GM15510 (cell line): ENCODE measurements at regions not wholly inside any gene's neighbourhood (a gene's known extent, or its start where the extent isn't known, plus 50 kb on each side); places are given as distances from the start of the nearest gene placed in this dataset.

Experiments used
- POLR2A ChIP-seq: IDR thresholded peaks from 3 replicates; pipeline ENCODE4 v1.6.1; 2011; ENCODE audit warnings: borderline replicate concordance; ENCODE audit not compliant: insufficient read length; ENCODE audit errors: extremely low read depth

DNA sequence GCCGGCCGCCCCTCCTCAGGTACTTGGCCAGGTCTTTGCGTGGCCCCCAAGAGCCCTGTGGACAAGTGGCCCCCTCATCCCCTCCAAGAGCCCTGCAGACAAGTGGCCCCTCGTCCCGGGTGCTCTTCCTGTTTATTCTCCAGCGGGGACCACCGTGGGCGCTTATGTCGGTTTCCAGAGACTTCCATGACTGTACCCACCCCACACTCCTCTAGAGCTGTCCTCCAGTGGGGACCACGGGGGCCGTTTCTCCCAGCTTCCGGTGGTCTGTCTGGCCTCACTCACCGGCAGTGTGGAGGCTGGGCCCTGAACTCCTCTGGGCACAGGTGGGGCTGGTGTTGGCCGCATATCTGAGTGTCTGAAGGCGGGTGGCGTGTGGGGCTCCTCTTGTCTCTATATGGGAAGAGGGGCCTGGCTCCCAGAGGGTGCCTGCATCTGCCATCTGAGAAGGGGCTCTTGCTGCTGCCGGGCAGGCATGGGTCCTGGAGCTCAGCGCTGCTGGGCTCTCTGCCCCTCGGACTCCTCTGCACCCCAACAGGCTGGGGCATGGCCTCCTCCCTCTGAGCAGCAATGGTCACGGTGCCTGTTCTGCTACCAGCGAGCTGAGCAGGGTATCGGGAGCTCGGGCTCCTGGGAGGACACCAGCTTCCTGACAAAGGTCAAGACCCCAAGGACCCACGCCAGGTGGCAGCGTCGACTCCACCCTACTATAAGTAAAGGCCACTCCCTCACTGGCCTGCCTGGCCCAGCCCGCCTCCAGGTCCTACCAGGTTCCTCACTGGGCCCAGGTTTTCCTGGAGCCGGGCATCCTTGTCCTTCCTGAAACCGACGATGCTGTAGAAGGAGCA lies 1264.3 kb downstream of the BRD1 start:
- no peak for TF ChIP-seq POLR2A

DNA sequence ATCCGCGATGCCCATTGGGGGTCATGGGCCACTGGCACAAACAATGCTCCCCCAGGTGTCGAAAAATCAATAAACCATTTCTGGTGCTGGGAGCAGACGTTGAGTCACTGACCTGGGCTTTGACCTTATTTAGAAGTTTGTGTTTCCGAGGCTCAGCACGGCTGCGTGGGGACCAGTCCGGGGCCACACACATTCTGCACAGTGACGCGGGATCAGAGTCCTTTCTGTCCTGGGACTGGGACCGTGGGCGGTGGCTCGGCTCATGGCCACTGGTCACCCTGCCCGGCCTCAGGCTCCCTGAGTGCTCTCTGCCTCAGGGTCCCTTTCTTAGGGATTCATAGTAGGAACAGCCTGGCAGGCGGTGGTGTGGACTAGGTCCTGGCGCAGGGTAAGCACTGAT lies 1266.0 kb downstream of the BRD1 start:
- TF ChIP-seq POLR2A: no peak

DNA sequence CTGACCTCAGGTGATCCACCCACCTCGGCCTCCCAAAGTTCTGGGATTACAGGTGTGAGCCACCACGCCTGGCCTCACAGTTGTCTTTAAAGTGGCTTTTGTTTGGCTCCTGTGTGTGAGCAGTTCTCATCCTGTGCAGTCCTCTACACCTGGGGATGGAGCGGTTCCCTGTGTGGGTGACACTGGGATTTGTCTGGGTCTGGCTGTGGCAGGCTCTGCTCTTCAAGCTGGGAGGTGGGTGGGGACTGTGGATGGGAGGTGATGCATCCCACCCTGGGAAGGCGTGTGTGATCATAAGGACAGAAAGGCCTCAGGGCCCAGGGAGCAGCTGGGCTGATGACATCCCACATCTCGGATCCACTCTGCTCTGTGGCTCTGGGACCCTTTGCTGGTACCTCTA lies 1266.8 kb downstream of the BRD1 start:
- no peak for TF ChIP-seq POLR2A

DNA sequence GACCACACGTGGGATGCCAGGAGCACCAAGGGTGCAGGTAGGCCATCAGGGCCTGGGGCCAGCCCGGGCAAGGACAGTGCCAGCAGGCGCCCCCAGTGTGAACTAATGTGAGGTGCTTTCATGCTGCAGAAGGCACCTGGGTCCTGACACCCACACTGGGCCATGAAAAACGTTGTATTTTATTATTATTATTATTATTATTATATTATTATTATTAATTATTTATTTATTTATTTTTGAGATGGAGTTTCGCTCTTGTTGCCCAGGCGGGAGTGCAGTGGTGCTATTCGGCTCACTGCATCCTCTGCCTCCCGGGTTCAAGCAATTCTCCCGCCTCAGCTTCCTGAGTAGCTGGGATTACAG lies 1267.3 kb downstream of the BRD1 start:
- TF ChIP-seq POLR2A: no peak

DNA sequence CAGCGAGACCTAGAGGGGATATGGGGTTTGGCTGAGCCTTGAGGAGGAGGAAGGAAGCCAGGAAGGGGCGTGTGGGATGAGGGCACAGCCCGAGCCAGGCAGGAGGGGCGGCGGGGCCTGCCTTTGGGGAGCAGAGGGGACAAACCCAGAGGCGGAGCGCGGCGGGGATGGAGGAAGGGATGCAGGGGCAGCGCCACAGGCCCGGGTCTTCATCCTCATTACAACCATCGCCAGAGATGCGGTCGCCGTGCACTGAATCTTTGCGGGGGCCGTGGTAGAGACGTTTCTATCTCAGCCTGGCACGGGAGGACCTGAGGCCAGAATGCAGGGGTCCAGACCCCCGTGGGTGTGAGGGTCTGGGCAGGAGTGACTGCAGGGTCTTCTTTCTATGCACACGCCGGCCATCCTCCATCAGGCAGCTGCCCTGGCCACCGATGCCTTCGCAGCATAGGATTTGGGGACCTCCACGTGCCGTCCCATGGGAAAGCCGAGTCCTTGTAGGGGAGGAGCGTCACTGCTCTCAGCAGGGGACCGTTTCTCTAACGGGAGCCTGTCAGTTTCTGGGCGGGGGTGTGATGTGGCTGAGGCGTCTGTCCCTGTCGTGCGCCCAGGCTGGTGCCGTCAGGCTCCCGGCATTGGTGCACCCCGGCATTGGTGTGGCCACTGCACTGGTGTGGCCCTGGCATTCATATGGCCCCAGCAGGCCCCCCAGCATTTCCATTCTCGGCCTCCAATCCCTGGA lies 1267.9 kb downstream of the BRD1 start:
- no peak for TF ChIP-seq POLR2A

DNA sequence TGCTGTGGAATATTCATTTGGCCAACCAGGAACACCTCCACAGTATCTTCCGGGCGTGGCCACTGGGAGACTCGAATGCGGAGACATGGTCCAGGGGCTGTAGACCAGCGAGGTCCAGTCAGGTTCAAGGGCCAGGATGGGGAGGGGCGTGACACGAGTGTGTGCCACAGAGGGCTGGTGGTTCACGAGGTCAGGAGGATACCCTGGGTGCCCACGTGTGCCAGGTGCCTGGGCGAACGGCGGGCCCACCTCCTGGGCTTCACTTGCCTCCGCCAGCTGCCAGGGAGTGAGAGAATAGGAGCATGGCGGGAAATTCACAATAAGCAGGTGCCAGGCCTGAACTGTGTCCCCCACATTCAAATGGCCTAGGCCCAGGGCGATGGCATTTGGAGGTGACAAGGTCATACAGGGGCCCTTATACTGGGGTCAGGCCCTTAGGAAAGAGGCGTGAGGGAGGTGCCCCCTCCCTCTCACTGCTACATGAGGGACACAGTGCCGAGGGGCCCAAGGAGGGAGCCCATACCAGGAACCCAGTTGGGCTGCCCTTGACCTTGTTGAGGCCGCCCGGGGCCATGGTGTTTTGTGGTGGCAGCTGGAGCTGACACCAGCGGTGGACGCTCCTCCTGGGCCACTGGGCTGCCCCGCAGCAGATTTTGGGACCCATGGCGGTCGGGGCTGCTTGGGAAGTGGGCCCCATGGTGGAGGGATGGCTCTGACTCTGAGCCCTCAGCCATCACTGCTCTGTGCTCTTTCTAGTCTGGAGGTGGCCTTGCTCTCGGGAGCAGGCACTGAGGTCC lies 1268.9 kb downstream of the BRD1 start:
- TF ChIP-seq POLR2A: no peak

DNA sequence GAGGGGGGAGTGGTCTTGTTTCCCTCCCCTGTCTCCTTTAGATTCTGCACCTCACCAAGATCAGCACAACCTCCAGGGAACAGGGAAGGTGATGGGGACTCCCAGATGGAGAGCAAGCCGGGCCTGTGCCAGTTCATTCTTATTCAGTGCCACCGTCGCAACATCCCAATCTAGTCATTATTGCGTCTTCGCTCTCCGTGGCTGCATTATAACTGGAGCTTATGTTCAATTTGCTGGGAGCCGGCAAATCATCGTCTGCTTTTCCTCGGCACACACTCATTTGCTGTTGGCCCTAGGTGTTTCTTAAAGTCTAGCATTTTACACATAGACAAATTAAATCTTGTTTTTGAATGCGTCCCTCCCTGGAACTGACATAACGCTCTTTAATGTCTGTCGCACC lies 1269.7 kb downstream of the BRD1 start:
- TF ChIP-seq POLR2A: no peak

DNA sequence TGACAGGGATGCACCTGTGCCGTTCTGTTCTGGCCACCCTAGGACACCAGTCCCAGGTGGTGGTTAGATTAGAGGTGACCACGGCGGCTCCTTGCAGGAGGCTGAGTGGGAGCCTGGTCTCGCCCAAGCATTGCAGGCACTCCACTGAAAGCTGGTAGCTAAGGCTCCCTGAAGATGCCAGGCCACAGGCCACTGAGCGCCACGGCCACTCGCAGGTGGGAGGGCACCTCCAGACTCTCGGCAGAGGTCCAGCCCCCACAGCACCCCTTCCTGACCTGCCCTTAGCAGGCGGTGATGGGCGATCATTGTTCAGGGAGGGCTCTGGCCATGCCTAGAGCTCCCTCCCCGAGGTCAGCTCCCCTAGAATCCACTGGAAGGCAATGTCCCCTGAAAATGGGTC lies 1270.2 kb downstream of the BRD1 start:
- TF ChIP-seq POLR2A: no peak

DNA sequence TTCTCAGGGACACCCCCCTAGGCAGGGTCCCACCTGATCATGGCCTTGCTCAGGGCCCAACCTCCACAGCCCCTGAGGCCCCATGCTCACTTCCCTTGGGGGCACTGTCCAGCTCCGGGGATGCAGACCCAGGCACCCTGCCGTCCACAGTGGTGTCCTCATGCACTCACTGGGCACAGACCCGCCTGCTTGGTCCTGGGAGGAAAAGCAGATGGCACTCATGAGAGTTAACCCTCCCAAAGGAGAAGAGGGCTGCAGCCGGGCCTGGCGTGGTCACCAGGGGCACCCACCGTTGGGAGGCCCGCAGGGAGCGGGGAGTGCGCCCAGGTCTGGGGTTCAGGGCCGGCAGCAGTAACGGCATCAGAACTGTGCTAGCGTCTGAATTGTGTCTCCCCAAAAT lies 1270.9 kb downstream of the BRD1 start:
- TF ChIP-seq POLR2A: no peak

DNA sequence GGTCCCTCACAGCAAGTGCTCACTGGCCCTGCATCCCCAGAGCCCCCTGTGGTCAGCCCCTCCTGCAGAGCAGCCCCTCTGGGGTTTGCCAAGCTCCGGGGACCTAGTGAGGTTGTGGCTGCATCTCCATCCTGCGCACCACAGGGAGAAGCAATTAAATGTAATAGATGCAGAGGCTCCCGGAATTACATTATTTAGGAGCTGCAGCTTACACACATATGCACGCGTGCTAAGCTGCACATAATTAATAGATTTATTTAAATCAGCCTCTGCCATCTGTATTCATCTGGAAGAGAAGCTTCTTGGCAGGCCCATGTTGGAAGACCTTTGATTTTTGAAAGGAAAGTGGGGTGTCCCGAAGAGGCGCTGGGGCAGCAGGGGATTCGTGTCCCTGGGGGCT lies 1271.5 kb downstream of the BRD1 start:
- no peak for TF ChIP-seq POLR2A

DNA sequence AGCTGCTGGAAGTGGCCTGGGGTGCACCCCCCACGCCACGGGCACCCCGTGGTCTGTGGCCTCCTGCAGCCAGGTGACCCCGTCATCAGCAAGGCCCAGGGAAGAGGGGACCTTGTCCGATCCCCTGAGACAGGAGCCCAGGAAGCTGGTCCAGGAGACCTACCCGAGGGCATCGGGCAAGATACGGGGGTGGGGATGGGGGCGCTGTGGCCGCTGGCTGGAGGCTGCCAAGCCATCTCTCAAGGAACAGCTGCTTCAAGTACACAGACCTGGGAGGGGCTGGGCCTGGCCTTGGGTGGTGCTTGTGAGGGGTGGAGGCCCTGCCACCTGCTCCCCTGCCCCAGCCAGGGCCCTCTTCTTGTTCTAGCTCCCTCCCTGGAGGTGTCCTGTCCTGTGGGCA lies 1272.1 kb downstream of the BRD1 start:
- no peak for TF ChIP-seq POLR2A

DNA sequence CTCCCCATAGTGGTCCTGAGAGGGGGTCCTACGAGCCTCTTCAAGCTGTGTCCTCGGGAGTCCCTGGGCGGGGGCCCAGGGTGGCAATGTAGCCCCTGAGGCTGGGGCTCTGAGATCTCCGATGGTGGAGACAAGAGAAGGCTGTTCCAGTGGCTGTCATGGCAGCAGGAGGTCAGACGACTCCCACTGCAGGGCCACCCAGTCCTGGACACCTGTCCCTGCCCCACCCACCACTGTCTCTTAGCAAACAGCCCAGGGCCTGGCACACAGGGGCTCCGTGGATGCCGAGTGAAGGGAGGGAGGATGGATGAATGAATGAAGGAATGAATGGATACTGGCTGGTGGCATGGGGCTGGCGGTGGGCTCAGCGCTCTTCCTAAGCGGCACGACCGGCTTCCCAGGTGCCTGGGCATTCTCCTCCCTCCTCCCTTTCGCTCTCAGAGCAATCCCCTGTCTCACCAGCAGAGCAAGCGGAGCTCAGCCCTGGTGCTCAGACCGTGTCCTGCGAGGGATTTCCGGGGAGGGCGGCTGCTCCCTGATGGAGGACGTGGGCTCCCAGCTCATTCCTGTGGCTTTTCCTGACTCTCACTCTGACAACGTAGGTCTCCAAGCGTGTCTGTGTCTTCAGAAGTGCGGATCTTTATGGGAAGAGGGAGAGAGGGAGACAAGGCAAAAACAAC lies 1272.6 kb downstream of the BRD1 start:
- no peak for TF ChIP-seq POLR2A

DNA sequence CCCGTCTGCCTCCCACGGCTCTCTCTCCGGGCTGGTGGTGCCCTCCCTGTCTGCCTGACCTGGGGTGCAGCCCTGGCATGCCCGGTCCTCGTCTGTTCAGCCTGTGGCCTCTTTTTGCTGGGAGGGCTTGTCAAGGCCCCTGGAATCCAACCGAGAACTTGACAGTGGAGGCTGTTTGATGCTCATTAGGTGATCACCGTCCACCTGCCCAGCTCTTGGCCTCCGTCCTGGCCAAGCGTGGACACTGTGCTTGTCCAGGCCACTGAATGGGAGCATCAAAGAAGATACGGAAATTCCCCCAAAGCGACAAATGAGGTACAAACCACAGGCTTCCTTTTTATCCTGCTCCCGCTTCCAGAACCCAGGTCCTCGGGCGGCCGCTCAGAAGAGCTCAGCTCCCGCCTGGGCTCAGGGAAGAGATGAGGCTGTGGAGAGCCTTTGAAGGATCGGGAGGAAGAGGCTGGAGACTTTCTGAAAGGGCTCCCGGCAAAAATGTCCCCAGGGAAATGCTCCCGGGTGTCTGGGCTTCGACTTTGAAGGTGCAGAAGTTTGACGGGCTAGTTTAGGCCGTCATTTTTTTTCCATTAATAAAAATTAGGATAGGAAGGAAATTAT lies 1273.9 kb downstream of the BRD1 start:
- TF ChIP-seq POLR2A: no peak

DNA sequence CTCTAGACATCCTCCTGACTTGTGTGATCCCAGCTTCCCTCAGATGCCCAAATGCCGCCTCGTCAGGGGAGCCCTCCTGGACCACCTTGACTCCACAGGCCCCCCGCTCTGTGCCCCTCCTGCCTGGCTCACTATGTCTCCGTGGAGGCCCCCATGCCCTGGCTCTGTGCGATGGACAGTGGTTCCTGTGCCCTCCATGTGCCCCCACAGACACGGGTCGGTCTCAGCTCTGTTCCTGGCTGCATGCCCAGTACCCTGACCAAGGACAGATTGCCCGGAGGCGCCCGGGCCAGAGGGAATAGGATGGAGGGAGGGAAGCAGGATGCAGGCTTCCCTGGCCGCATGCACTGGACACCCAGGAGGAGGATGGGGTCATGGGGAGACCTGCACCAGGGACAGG lies 1274.6 kb downstream of the BRD1 start:
- no peak for TF ChIP-seq POLR2A

DNA sequence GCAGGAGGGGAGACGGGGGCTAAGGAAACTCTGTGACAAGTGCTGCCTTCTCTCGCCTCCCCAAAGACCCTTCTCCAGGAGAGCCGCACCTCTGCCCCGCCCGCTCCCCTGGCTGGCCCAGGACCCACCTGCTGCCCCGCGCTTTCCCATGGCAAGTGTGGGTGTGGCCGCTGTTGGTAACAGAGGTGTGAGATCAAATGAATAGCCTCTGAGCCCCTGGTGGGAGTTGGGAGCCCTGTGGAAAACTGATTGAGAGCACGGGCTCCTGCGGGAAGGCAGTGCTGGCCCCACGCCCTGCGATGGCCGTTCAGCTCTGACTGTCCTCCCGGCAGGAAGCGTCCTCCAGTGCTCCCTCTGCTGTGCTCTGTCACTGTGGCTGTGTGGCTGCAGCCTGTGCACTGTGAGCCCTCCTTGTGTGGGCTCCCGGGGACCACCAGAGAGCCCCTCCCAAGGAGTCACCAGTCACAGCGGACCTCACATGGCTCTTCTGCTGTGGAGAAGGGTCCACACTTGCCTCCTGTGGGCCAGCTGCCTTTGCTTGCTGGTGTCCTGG lies 1275.9 kb downstream of the BRD1 start:
- no peak for TF ChIP-seq POLR2A

DNA sequence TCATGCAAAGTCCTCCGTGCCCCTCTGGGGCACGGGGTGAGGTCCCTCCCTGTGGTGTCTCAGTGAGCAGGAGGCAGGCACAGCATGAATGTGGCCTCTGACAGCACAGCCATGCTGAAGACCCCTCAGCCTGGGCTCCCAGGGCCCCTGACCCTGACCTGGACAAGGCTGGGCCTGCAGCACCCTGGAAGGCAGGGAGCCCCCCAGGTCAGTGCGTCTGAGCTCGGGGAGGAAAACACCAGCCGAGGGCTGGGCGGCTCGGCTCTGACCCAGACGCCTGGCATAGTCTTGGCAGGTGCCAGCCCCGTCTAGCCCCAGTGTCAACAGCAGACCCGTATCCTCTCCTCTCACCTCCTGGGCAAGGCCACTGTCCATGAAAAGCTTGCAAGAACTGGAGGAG lies 1276.6 kb downstream of the BRD1 start:
- TF ChIP-seq POLR2A: no peak
